ENCODE measurements at regions not wholly inside any gene's neighbourhood (a gene's known extent, or its start where the extent isn't known, plus 50 kb on each side); places are given as distances from the start of the nearest gene placed in this dataset.

DNA sequence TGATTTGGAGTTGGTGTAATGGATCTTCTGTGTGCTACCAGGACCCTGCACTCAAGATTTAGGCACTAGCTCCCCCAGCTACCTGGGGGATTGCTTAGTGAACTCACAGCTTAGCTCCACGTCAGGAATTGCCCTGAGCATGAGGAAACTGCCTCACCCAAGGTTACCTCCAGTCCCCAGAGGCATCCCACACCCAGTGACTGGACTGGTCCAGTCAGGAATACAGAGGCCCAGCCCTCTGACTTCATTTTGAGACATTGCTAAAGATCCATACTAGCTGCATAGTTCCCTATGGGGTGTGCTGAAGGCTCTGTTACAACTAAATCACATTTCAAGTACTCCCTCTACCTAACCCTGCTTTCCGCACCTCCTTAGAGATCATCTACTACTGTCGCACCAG, 364.7 kb downstream of the EFNA5 start:
- TF ChIP-seq POLR2A (IDR thresholded peaks at IDR 0.05): no peak
- TF ChIP-seq POLR2AphosphoS5 (IDR thresholded peaks at IDR 0.05): no peak
- TF ChIP-seq, protein P1, sequence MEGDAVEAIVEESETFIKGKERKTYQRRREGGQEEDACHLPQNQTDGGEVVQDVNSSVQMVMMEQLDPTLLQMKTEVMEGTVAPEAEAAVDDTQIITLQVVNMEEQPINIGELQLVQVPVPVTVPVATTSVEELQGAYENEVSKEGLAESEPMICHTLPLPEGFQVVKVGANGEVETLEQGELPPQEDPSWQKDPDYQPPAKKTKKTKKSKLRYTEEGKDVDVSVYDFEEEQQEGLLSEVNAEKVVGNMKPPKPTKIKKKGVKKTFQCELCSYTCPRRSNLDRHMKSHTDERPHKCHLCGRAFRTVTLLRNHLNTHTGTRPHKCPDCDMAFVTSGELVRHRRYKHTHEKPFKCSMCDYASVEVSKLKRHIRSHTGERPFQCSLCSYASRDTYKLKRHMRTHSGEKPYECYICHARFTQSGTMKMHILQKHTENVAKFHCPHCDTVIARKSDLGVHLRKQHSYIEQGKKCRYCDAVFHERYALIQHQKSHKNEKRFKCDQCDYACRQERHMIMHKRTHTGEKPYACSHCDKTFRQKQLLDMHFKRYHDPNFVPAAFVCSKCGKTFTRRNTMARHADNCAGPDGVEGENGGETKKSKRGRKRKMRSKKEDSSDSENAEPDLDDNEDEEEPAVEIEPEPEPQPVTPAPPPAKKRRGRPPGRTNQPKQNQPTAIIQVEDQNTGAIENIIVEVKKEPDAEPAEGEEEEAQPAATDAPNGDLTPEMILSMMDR (IDR thresholded peaks at IDR 0.05): no peak

All from sigmoid colon (tissue), 4 donors.